ENCODE measurements at regions not wholly inside any gene's neighbourhood (a gene's known extent, or its start where the extent isn't known, plus 50 kb on each side); places are given as distances from the start of the nearest gene placed in this dataset.

GRCh38 chr12:88303335-88303734, 161.2 kb downstream of the TMTC3 start:
- Mint-ChIP-seq H3K4me3 (no peak overlapping the region), H3K27me3 (no peaks in the 10 kb centered on the region), H3K9me3 (no peaks in the 10 kb centered on the region), H3K4me1 (ENCODE audit: low read depth) (no peaks in the 10 kb centered on the region), H3K27ac (no peak overlapping the region), H3K36me3 (ENCODE audit: low read depth) (no peaks in the 10 kb centered on the region)
- no peaks in the 10 kb centered on the region for H3K36me3 ChIP-seq (ENCODE audit: insufficient read depth, low read length)
- no peak overlapping the region for H3K27ac ChIP-seq (ENCODE audit: low read depth in 1 of 2, low read length in 2 of 2)
- no peak overlapping the region for H3K4me3 ChIP-seq (ENCODE audit: low read length)
- TF ChIP-seq, protein P1, sequence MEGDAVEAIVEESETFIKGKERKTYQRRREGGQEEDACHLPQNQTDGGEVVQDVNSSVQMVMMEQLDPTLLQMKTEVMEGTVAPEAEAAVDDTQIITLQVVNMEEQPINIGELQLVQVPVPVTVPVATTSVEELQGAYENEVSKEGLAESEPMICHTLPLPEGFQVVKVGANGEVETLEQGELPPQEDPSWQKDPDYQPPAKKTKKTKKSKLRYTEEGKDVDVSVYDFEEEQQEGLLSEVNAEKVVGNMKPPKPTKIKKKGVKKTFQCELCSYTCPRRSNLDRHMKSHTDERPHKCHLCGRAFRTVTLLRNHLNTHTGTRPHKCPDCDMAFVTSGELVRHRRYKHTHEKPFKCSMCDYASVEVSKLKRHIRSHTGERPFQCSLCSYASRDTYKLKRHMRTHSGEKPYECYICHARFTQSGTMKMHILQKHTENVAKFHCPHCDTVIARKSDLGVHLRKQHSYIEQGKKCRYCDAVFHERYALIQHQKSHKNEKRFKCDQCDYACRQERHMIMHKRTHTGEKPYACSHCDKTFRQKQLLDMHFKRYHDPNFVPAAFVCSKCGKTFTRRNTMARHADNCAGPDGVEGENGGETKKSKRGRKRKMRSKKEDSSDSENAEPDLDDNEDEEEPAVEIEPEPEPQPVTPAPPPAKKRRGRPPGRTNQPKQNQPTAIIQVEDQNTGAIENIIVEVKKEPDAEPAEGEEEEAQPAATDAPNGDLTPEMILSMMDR (IDR thresholded peaks at IDR 0.05), result no peak
- POLR2A ChIA-PET, result no interaction called here
- CTCF ChIA-PET, result no interaction called here
- no peaks in the 10 kb centered on the region for H3K9me3 ChIP-seq (ENCODE audit: control insufficient read depth in 1 of 2, insufficient read depth in 1 of 2, low read length in 2 of 2)
- no peak for ATAC-seq (ENCODE audit: poor library complexity)
- intact Hi-C loops (cut with DNase I, micrococcal nuclease), result no loop called here
- H3K4me1 ChIP-seq (ENCODE audit: insufficient read depth, low read length), result no peaks in the 10 kb centered on the region
- no peak for DNase-seq
- H3K27me3 ChIP-seq (ENCODE audit: control insufficient read depth in 1 of 2, insufficient read depth in 2 of 2, low read length in 2 of 2), result no peaks in the 10 kb centered on the region

GRCh38 chr12:88305254-88305890, 163.3 kb downstream of the TMTC3 start:
- ATAC-seq (ENCODE audit: poor library complexity), result no peak
- TF ChIP-seq, protein P1 (IDR thresholded peaks at IDR 0.05), result no peak
- CTCF ChIA-PET, result interaction anchor here (1.4 kb wide), 1 partner anchor 19 kb away, joined by 3 read pairs; no protein-coding TSS in a partner anchor
- H3K4me1 ChIP-seq (ENCODE audit: insufficient read depth, low read length), result no peaks in the 10 kb centered on the region
- intact Hi-C loops (cut with DNase I, micrococcal nuclease), result no loop called here
- H3K4me3 ChIP-seq (ENCODE audit: low read length), result no peak overlapping the region
- no peaks in the 10 kb centered on the region for H3K36me3 ChIP-seq (ENCODE audit: insufficient read depth, low read length)
- Mint-ChIP-seq H3K9me3 (no peaks in the 10 kb centered on the region), H3K27ac (no peak overlapping the region), H3K36me3 (ENCODE audit: low read depth) (no peaks in the 10 kb centered on the region), H3K4me3 (no peak overlapping the region), H3K27me3 (no peaks in the 10 kb centered on the region), H3K4me1 (ENCODE audit: low read depth) (no peaks in the 10 kb centered on the region)
- POLR2A ChIA-PET, result no interaction called here
- H3K27me3 ChIP-seq (ENCODE audit: control insufficient read depth in 1 of 2, insufficient read depth in 2 of 2, low read length in 2 of 2), result no peaks in the 10 kb centered on the region
- no peak overlapping the region for H3K27ac ChIP-seq (ENCODE audit: low read depth in 1 of 2, low read length in 2 of 2)
- no peaks in the 10 kb centered on the region for H3K9me3 ChIP-seq (ENCODE audit: control insufficient read depth in 1 of 2, insufficient read depth in 1 of 2, low read length in 2 of 2)
- no peak for DNase-seq

GRCh38 chr12:88306471-88307069, 164.5 kb downstream of the TMTC3 start:
- no peaks in the 10 kb centered on the region for H3K36me3 ChIP-seq (ENCODE audit: insufficient read depth, low read length)
- ChIA-PET CTCF (interaction anchor here (1.4 kb wide), 1 partner anchor 18 kb away, joined by 3 read pairs; no protein-coding TSS in a partner anchor), POLR2A (no interaction called here)
- no peaks in the 10 kb centered on the region for H3K9me3 ChIP-seq (ENCODE audit: control insufficient read depth in 1 of 2, insufficient read depth in 1 of 2, low read length in 2 of 2)
- H3K27ac ChIP-seq (ENCODE audit: low read depth in 1 of 2, low read length in 2 of 2), result no peak overlapping the region
- H3K4me3 ChIP-seq (ENCODE audit: low read length), result no peak overlapping the region
- H3K27me3 ChIP-seq (ENCODE audit: control insufficient read depth in 1 of 2, insufficient read depth in 2 of 2, low read length in 2 of 2), result no peaks in the 10 kb centered on the region
- TF ChIP-seq, protein P1 (IDR thresholded peaks at IDR 0.05), result no peak
- Mint-ChIP-seq H3K9me3 (no peaks in the 10 kb centered on the region), H3K4me3 (no peak overlapping the region), H3K27me3 (no peaks in the 10 kb centered on the region), H3K4me1 (ENCODE audit: low read depth) (no peaks in the 10 kb centered on the region), H3K27ac (no peak overlapping the region), H3K36me3 (ENCODE audit: low read depth) (no peaks in the 10 kb centered on the region)
- no peak for ATAC-seq (ENCODE audit: poor library complexity)
- H3K4me1 ChIP-seq (ENCODE audit: insufficient read depth, low read length), result no peaks in the 10 kb centered on the region
- no peak for DNase-seq
- intact Hi-C loops (cut with DNase I, micrococcal nuclease), result no loop called here
